Ovary (tissue), 3 donors: ENCODE measurements at regions not wholly inside any gene's neighbourhood (a gene's known extent, or its start where the extent isn't known, plus 50 kb on each side); places are given as distances from the start of the nearest gene placed in this dataset.

Source experiments
- CTCF ChIP-seq, 3 donors: fragments of 450-650 bp in 2 of 3; fragments of 200-600 bp in 1 of 3; IDR thresholded peaks; one replicate each; pipeline versions ENCODE4 v1.5.1 to v1.8.0; 2016 to 2022; ENCODE audit warnings: antibody characterized with exemption in 3 of 3, mild to moderate bottlenecking in 1 of 3
- EP300 ChIP-seq: sonication (generic); formaldehyde crosslinking; IDR thresholded peaks from one replicate; pipeline ENCODE4 v1.6.1; 2017; ENCODE audit warnings: antibody characterized with exemption
- donor health status: DM: no; HTN: no; CAD: no.

- no peak for TF ChIP-seq CTCF (IDR thresholded peaks at IDR 0.05)
- TF ChIP-seq EP300: no peak
Observed at GRCh38 chr19:29413435-29413834, 112.4 kb upstream of the VSTM2B start.
